ENCODE measurements at regions not wholly inside any gene's neighbourhood (a gene's known extent, or its start where the extent isn't known, plus 50 kb on each side); places are given as distances from the start of the nearest gene placed in this dataset.

DNA sequence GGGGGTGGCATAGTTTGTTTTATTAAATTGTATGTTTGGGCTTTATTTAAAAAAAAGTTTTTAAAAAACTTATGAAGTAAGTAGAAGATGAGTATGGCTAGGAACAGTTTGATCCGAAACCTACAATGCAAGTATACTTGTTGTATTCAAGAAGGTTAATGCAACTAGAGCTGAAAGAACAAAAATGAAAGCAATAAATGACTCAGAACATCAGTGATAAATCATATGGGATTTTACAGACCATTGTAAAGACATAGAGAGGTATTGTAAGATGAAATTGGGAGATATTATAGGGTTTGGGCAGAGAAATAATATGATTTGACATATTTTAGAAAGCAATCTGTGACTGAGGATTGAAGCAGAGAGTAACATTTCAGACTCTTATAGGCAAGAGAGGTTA is 1135.3 kb downstream of the SLITRK5 start:
- H3K9me3 Mint-ChIP-seq = peaks cover under 1% of the 10 kb centered on the region
- H3K27me3 ChIP-seq = no peaks in the 10 kb centered on the region
- H3K4me2 ChIP-seq = no peak overlapping the region
- H3K4me1 Mint-ChIP-seq = no peaks in the 10 kb centered on the region
- H4K20me1 ChIP-seq (ENCODE audit: low read depth) = no peaks in the 10 kb centered on the region
- TF ChIP-seq EZH2phosphoT487 (IDR thresholded peaks at IDR 0.05) = no peak
- TF ChIP-seq, protein P1, sequence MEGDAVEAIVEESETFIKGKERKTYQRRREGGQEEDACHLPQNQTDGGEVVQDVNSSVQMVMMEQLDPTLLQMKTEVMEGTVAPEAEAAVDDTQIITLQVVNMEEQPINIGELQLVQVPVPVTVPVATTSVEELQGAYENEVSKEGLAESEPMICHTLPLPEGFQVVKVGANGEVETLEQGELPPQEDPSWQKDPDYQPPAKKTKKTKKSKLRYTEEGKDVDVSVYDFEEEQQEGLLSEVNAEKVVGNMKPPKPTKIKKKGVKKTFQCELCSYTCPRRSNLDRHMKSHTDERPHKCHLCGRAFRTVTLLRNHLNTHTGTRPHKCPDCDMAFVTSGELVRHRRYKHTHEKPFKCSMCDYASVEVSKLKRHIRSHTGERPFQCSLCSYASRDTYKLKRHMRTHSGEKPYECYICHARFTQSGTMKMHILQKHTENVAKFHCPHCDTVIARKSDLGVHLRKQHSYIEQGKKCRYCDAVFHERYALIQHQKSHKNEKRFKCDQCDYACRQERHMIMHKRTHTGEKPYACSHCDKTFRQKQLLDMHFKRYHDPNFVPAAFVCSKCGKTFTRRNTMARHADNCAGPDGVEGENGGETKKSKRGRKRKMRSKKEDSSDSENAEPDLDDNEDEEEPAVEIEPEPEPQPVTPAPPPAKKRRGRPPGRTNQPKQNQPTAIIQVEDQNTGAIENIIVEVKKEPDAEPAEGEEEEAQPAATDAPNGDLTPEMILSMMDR (IDR thresholded peaks at IDR 0.05) = no peak
- TF ChIP-seq EZH2 (IDR thresholded peaks at IDR 0.05) = no peak
- H3K27ac Mint-ChIP-seq = no peak overlapping the region
- H3K9me3 ChIP-seq (ENCODE audit: low read depth) = no peaks in the 10 kb centered on the region
- H3K4me3 Mint-ChIP-seq = no peak overlapping the region
- peaks cover 2% of the 10 kb centered on the region for H3K27me3 Mint-ChIP-seq (ENCODE audit: insufficient read depth, low read depth)
- H3K36me3 ChIP-seq = no peaks in the 10 kb centered on the region
- no peak overlapping the region for H2AFZ ChIP-seq (replicated peaks)
- H3K36me3 Mint-ChIP-seq = no peaks in the 10 kb centered on the region
- H3K9ac ChIP-seq = no peak overlapping the region
- no peaks in the 10 kb centered on the region for H3F3A ChIP-seq (ENCODE audit: low read depth)
- H3K4me1 ChIP-seq = no peaks in the 10 kb centered on the region
- H3K4me3 ChIP-seq = no peak overlapping the region
- H3K79me2 ChIP-seq (ENCODE audit: low read depth) = no peaks in the 10 kb centered on the region
- no peak overlapping the region for H3K27ac ChIP-seq
- no peak for DNase-seq (ENCODE audit: low spot score)

DNA sequence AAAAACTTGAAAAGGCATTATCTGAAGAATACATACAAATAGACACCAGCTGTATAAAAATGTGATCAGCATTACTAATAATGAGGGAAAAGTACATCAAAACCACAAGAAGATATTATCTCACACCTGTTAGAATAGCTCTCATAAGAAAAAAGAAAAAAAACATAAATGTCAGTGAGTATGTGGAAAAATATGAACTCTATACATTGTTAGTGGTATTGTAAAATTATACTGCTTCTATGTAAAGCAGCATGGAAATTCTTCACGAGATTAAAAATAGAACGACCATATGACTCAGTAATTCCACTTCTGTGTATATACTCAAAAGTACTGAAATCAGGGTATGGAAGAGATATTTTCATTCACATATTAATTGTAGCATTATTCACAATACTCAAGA is 1146.4 kb downstream of the SLITRK5 start:
- H3K36me3 Mint-ChIP-seq = no peaks in the 10 kb centered on the region
- H3K79me2 ChIP-seq (ENCODE audit: low read depth) = no peaks in the 10 kb centered on the region
- no peaks in the 10 kb centered on the region for H3K36me3 ChIP-seq
- no peaks in the 10 kb centered on the region for H4K20me1 ChIP-seq (ENCODE audit: low read depth)
- no peak overlapping the region for H2AFZ ChIP-seq (replicated peaks)
- H3K4me1 Mint-ChIP-seq = no peaks in the 10 kb centered on the region
- H3K9me3 Mint-ChIP-seq = peaks cover 6% of the 10 kb centered on the region
- H3K27me3 Mint-ChIP-seq (ENCODE audit: insufficient read depth, low read depth) = peaks cover 2% of the 10 kb centered on the region
- TF ChIP-seq EZH2 (IDR thresholded peaks at IDR 0.05) = no peak
- H3F3A ChIP-seq (ENCODE audit: low read depth) = no peaks in the 10 kb centered on the region
- H3K9ac ChIP-seq = no peak overlapping the region
- DNase-seq (ENCODE audit: low spot score) = no peak
- H3K4me2 ChIP-seq = no peak overlapping the region
- H3K27me3 ChIP-seq = no peaks in the 10 kb centered on the region
- no peaks in the 10 kb centered on the region for H3K4me1 ChIP-seq
- H3K4me3 ChIP-seq = no peak overlapping the region
- peaks cover 3% of the 10 kb centered on the region for H3K9me3 ChIP-seq (ENCODE audit: low read depth)
- no peak overlapping the region for H3K27ac ChIP-seq
- H3K27ac Mint-ChIP-seq = no peak overlapping the region
- no peak overlapping the region for H3K4me3 Mint-ChIP-seq

DNA sequence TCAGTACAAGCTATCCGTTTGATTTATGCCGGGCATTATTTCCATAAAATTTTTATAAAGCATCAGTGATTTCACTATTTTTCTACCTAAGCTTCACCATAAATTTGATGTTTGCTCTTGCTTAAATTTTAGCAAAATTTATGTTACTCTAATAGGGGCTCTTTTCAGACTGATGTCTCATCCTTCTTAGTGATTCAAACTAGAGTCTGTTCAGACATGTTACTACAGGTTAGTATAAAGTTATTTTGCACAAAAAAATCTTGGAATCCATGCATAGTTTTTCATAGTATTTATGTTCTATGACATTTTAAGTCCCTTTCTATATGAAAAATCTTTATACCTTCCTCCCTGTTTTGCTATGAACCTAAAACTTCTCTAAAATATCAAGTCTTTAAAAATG is 1151.9 kb downstream of the SLITRK5 start:
- DNase-seq (ENCODE audit: low spot score) = no peak
- Histone ChIP-seq H3K27ac (no peak overlapping the region), H3K4me1 (no peaks in the 10 kb centered on the region), H2AFZ (replicated peaks) (no peak overlapping the region), H3K27me3 (no peaks in the 10 kb centered on the region), H3K79me2 (ENCODE audit: low read depth) (no peaks in the 10 kb centered on the region), H4K20me1 (ENCODE audit: low read depth) (no peaks in the 10 kb centered on the region), H3K4me2 (no peak overlapping the region), H3K9ac (no peak overlapping the region), H3K4me3 (no peak overlapping the region), H3K9me3 (ENCODE audit: low read depth) (no peaks in the 10 kb centered on the region), H3K36me3 (no peaks in the 10 kb centered on the region), H3F3A (ENCODE audit: low read depth) (no peaks in the 10 kb centered on the region)
- Mint-ChIP-seq H3K27me3 (ENCODE audit: insufficient read depth, low read depth) (no peaks in the 10 kb centered on the region), H3K4me3 (no peak overlapping the region), H3K9me3 (no peaks in the 10 kb centered on the region), H3K27ac (no peak overlapping the region), H3K36me3 (no peaks in the 10 kb centered on the region), H3K4me1 (no peaks in the 10 kb centered on the region)
- TF ChIP-seq EZH2 (IDR thresholded peaks at IDR 0.05) = no peak
- TF ChIP-seq, protein P1 (IDR thresholded peaks at IDR 0.05) = no peak
- TF ChIP-seq EZH2phosphoT487 (IDR thresholded peaks at IDR 0.05) = no peak

DNA sequence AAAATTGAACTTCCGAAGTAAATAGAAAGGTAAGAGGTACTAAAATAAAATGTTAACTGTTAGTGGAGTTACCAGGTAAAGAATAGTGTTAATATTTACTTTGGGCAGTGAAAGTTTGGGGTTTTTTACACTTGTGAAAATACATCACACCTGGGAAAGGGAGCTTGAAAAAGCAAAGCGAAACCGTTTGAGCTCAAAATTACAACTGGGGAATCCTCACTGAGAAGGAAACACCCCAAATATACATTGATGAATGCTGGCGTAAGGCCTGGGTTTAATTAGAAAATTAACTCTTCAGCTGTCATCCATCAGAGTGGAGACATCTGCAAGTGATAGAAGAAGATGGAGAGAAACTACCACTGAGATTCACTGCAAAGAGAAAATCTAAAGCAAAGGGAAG is 1153.0 kb downstream of the SLITRK5 start:
- no peaks in the 10 kb centered on the region for H3K27me3 ChIP-seq
- peak overlapping the region; percentile 69 for H2AFZ ChIP-seq (replicated peaks)
- no peak overlapping the region for H3K27ac Mint-ChIP-seq
- no peaks in the 10 kb centered on the region for H4K20me1 ChIP-seq (ENCODE audit: low read depth)
- no peaks in the 10 kb centered on the region for H3K4me1 Mint-ChIP-seq
- H3K27me3 Mint-ChIP-seq (ENCODE audit: insufficient read depth, low read depth) = peaks cover 2% of the 10 kb centered on the region
- H3K36me3 Mint-ChIP-seq = no peaks in the 10 kb centered on the region
- H3K4me1 ChIP-seq = no peaks in the 10 kb centered on the region
- H3F3A ChIP-seq (ENCODE audit: low read depth) = no peaks in the 10 kb centered on the region
- no peaks in the 10 kb centered on the region for H3K36me3 ChIP-seq
- no peak overlapping the region for H3K9ac ChIP-seq
- H3K4me3 ChIP-seq = no peak overlapping the region
- H3K4me2 ChIP-seq = no peak overlapping the region
- H3K79me2 ChIP-seq (ENCODE audit: low read depth) = no peaks in the 10 kb centered on the region
- no peak for DNase-seq (ENCODE audit: low spot score)
- H3K9me3 ChIP-seq (ENCODE audit: low read depth) = no peaks in the 10 kb centered on the region
- no peaks in the 10 kb centered on the region for H3K9me3 Mint-ChIP-seq
- no peak overlapping the region for H3K4me3 Mint-ChIP-seq
- no peak overlapping the region for H3K27ac ChIP-seq
- TF ChIP-seq EZH2phosphoT487 (IDR thresholded peaks at IDR 0.05) (no peak), EZH2 (IDR thresholded peaks at IDR 0.05) (no peak)
- TF ChIP-seq, protein P1 (IDR thresholded peaks at IDR 0.05) = no peak

All from neural progenitor cell (in vitro differentiated cells).